Activated CD4-positive, alpha-beta T cell treated with anti-CD3 and anti-CD28 coated beads, Interleukin-2, amount 10 ng/mL, durations not matched to agents 7 days and 5 days (primary cell): ENCODE measurements at regions not wholly inside any gene's neighbourhood (a gene's known extent, or its start where the extent isn't known, plus 50 kb on each side); places are given as distances from the start of the nearest gene placed in this dataset.

Source experiments
- CTCF ChIA-PET: fragments of 350-600 bp; sonication (Branson Sonifier 250); formaldehyde crosslinking; loops from one replicate; lab custom pipeline; 2021; ENCODE audit warnings: antibody characterized with exemption; lab: Charles Lee
- POLR2A ChIA-PET: fragments of 350-600 bp; sonication (Branson Sonifier 250); formaldehyde crosslinking; loops from one replicate; lab custom pipeline; 2021; ENCODE audit warnings: antibody characterized with exemption; lab: Charles Lee
- DNase-seq: peaks from one replicate; pipeline ENCODE4 v3.0.0-alpha.2; 2020
- H3K27ac Mint-ChIP-seq: one replicate; pipeline ENCODE4 v1.8.0; 2021; ENCODE audit warnings: mild to moderate bottlenecking, moderate library complexity, mixed read lengths
- H3K27me3 Mint-ChIP-seq: one replicate; pipeline ENCODE4 v1.8.0; 2021; ENCODE audit warnings: mixed read lengths
- H3K36me3 Mint-ChIP-seq: one replicate; pipeline ENCODE4 v1.8.0; 2021; ENCODE audit warnings: low read depth, mixed read lengths
- H3K4me1 Mint-ChIP-seq: one replicate; pipeline ENCODE4 v1.8.0; 2021; ENCODE audit warnings: mixed read lengths
- H3K4me3 Mint-ChIP-seq: one replicate; pipeline ENCODE4 v1.8.0; 2021; ENCODE audit warnings: mild to moderate bottlenecking, moderate library complexity, mixed read lengths
- H3K9me3 Mint-ChIP-seq: one replicate; pipeline ENCODE4 v1.8.0; 2021; ENCODE audit warnings: mixed read lengths

GRCh38 chr19:30762651-30763050, 390.5 kb downstream of the ZNF536 start:
- no peak for DNase-seq
- H3K4me3 Mint-ChIP-seq, result no peak overlapping the region

GRCh38 chr19:30760014-30760413, 387.8 kb downstream of the ZNF536 start:
- Mint-ChIP-seq H3K36me3 (no peaks in the 10 kb centered on the region), H3K27me3 (peaks cover 2% of the 10 kb centered on the region), H3K9me3 (no peaks in the 10 kb centered on the region), H3K4me1 (no peaks in the 10 kb centered on the region), H3K27ac (no peak overlapping the region), H3K4me3 (no peak overlapping the region)
- DNase-seq, result no peak
- ChIA-PET POLR2A (no interaction called here), CTCF (no interaction called here)

More at GRCh38 chr19:30762651-30763050, 390.5 kb downstream of the ZNF536 start:
- CTCF ChIA-PET, result no interaction called here
- no peaks in the 10 kb centered on the region for H3K9me3 Mint-ChIP-seq
- H3K36me3 Mint-ChIP-seq, result no peaks in the 10 kb centered on the region
- no peaks in the 10 kb centered on the region for H3K4me1 Mint-ChIP-seq
- H3K27me3 Mint-ChIP-seq, result peaks cover 2% of the 10 kb centered on the region
- no peak overlapping the region for H3K27ac Mint-ChIP-seq
- POLR2A ChIA-PET, result no interaction called here

- no peak for DNase-seq
- Mint-ChIP-seq H3K36me3 (no peaks in the 10 kb centered on the region), H3K27me3 (no peaks in the 10 kb centered on the region), H3K27ac (no peak overlapping the region), H3K4me3 (no peak overlapping the region), H3K4me1 (no peaks in the 10 kb centered on the region), H3K9me3 (no peaks in the 10 kb centered on the region)
- CTCF ChIA-PET, result no interaction called here
- POLR2A ChIA-PET, result no interaction called here
These were observed 385.8 kb downstream of the ZNF536 start for GRCh38 chr19:30757837-30758617.

- ChIA-PET CTCF (no interaction called here), POLR2A (no interaction called here)
- no peak for DNase-seq
- Mint-ChIP-seq H3K9me3 (no peaks in the 10 kb centered on the region), H3K4me3 (no peak overlapping the region), H3K27ac (no peak overlapping the region), H3K36me3 (no peaks in the 10 kb centered on the region), H3K27me3 (no peaks in the 10 kb centered on the region), H3K4me1 (no peaks in the 10 kb centered on the region)
These were observed 385.1 kb downstream of the ZNF536 start for GRCh38 chr19:30757104-30757836.

GRCh38 chr19:30755581-30755980, 383.4 kb downstream of the ZNF536 start:
- no peak overlapping the region for H3K4me3 Mint-ChIP-seq
- H3K36me3 Mint-ChIP-seq, result no peaks in the 10 kb centered on the region
- no peak overlapping the region for H3K27ac Mint-ChIP-seq
- CTCF ChIA-PET, result no interaction called here
- H3K9me3 Mint-ChIP-seq, result peaks cover 2% of the 10 kb centered on the region
- no peaks in the 10 kb centered on the region for H3K27me3 Mint-ChIP-seq
- no peak for DNase-seq
- POLR2A ChIA-PET, result no interaction called here
- no peaks in the 10 kb centered on the region for H3K4me1 Mint-ChIP-seq

- H3K36me3 Mint-ChIP-seq, result no peaks in the 10 kb centered on the region
- H3K9me3 Mint-ChIP-seq, result peaks cover 9% of the 10 kb centered on the region
- ChIA-PET POLR2A (no interaction called here), CTCF (no interaction called here)
- H3K4me3 Mint-ChIP-seq, result no peak overlapping the region
- H3K4me1 Mint-ChIP-seq, result no peaks in the 10 kb centered on the region
- H3K27ac Mint-ChIP-seq, result no peak overlapping the region
- no peaks in the 10 kb centered on the region for H3K27me3 Mint-ChIP-seq
- DNase-seq, result no peak
These were observed 382.0 kb downstream of the ZNF536 start for GRCh38 chr19:30754162-30754561.

GRCh38 chr19:30752876-30753275, 380.7 kb downstream of the ZNF536 start:
- peaks cover 9% of the 10 kb centered on the region for H3K9me3 Mint-ChIP-seq
- no peak overlapping the region for H3K4me3 Mint-ChIP-seq
- CTCF ChIA-PET, result no interaction called here
- H3K36me3 Mint-ChIP-seq, result no peaks in the 10 kb centered on the region
- no peak for DNase-seq
- no peaks in the 10 kb centered on the region for H3K27me3 Mint-ChIP-seq
- no peak overlapping the region for H3K27ac Mint-ChIP-seq
- no peaks in the 10 kb centered on the region for H3K4me1 Mint-ChIP-seq
- POLR2A ChIA-PET, result no interaction called here

GRCh38 chr19:30752201-30752600, 380.0 kb downstream of the ZNF536 start:
- Mint-ChIP-seq H3K27ac (no peak overlapping the region), H3K36me3 (no peaks in the 10 kb centered on the region), H3K4me3 (no peak overlapping the region), H3K9me3 (peaks cover 9% of the 10 kb centered on the region), H3K27me3 (no peaks in the 10 kb centered on the region), H3K4me1 (no peaks in the 10 kb centered on the region)
- POLR2A ChIA-PET, result no interaction called here
- DNase-seq, result no peak
- CTCF ChIA-PET, result no interaction called here

- H3K4me1 Mint-ChIP-seq, result no peaks in the 10 kb centered on the region
- no peak overlapping the region for H3K27ac Mint-ChIP-seq
- peaks cover 6% of the 10 kb centered on the region for H3K9me3 Mint-ChIP-seq
- DNase-seq, result no peak
- no peak overlapping the region for H3K4me3 Mint-ChIP-seq
- H3K27me3 Mint-ChIP-seq, result no peaks in the 10 kb centered on the region
- POLR2A ChIA-PET, result no interaction called here
- CTCF ChIA-PET, result no interaction called here
- H3K36me3 Mint-ChIP-seq, result no peaks in the 10 kb centered on the region
These were observed 373.3 kb downstream of the ZNF536 start for GRCh38 chr19:30745476-30745985.

- Mint-ChIP-seq H3K27ac (no peak overlapping the region), H3K4me3 (no peak overlapping the region), H3K9me3 (no peaks in the 10 kb centered on the region), H3K4me1 (no peaks in the 10 kb centered on the region), H3K36me3 (no peaks in the 10 kb centered on the region), H3K27me3 (no peaks in the 10 kb centered on the region)
- CTCF ChIA-PET, result no interaction called here
- POLR2A ChIA-PET, result no interaction called here
- no peak for DNase-seq
These were observed 372.7 kb downstream of the ZNF536 start for GRCh38 chr19:30744741-30745475.

GRCh38 chr19:30743702-30744101, 371.5 kb downstream of the ZNF536 start:
- no peak overlapping the region for H3K4me3 Mint-ChIP-seq
- no peaks in the 10 kb centered on the region for H3K36me3 Mint-ChIP-seq
- no peaks in the 10 kb centered on the region for H3K9me3 Mint-ChIP-seq
- POLR2A ChIA-PET, result no interaction called here
- CTCF ChIA-PET, result no interaction called here
- no peak for DNase-seq
- H3K27me3 Mint-ChIP-seq, result no peaks in the 10 kb centered on the region
- no peak overlapping the region for H3K27ac Mint-ChIP-seq
- no peaks in the 10 kb centered on the region for H3K4me1 Mint-ChIP-seq

GRCh38 chr19:30743011-30743410, 370.8 kb downstream of the ZNF536 start:
- H3K36me3 Mint-ChIP-seq, result no peaks in the 10 kb centered on the region
- DNase-seq, result no peak
- no peaks in the 10 kb centered on the region for H3K27me3 Mint-ChIP-seq
- no peaks in the 10 kb centered on the region for H3K9me3 Mint-ChIP-seq
- no peak overlapping the region for H3K27ac Mint-ChIP-seq
- no peak overlapping the region for H3K4me3 Mint-ChIP-seq
- H3K4me1 Mint-ChIP-seq, result no peaks in the 10 kb centered on the region
- POLR2A ChIA-PET, result no interaction called here
- CTCF ChIA-PET, result no interaction called here

- DNase-seq, result no peak
- H3K27ac Mint-ChIP-seq, result no peak overlapping the region
- ChIA-PET POLR2A (no interaction called here), CTCF (no interaction called here)
- H3K36me3 Mint-ChIP-seq, result no peaks in the 10 kb centered on the region
- H3K9me3 Mint-ChIP-seq, result no peaks in the 10 kb centered on the region
- no peaks in the 10 kb centered on the region for H3K27me3 Mint-ChIP-seq
- H3K4me1 Mint-ChIP-seq, result no peaks in the 10 kb centered on the region
- no peak overlapping the region for H3K4me3 Mint-ChIP-seq
These were observed 370.3 kb downstream of the ZNF536 start for GRCh38 chr19:30742406-30742938.
